Neural cell (in vitro differentiated cells): ENCODE measurements at regions not wholly inside any gene's neighbourhood (a gene's known extent, or its start where the extent isn't known, plus 50 kb on each side); places are given as distances from the start of the nearest gene placed in this dataset.

ENCODE experiments used
- H2AFZ ChIP-seq: fragments of 200-600, 300-800 bp; sonication (generic), shearing (Covaris generic); 2 replicates; pipeline ENCODE4 v1.6.0; 2014; ENCODE audit warnings: low read depth, mild to moderate bottlenecking, antibody characterized with exemption, low read length, moderate library complexity
- H3F3A ChIP-seq: fragments of 200-600 bp; shearing (Covaris generic); 2 replicates; pipeline ENCODE4 v1.6.1; 2016; ENCODE audit warnings: mild to moderate bottlenecking, moderate library complexity, mixed read lengths, antibody characterized with exemption, low read length; ENCODE audit not compliant: insufficient read depth, poor library complexity, severe bottlenecking
- H3K27ac ChIP-seq: fragments of 200-600, 300-800 bp; sonication (generic), shearing (Covaris generic); 2 replicates; pipeline ENCODE4 v1.5.1; 2014; ENCODE audit warnings: mild to moderate bottlenecking, low read length, moderate library complexity
- H3K27me3 ChIP-seq: fragments of 300-800, 200-600 bp; sonication (generic), shearing (Covaris generic); 2 replicates; pipeline ENCODE4 v1.6.0; 2014; ENCODE audit warnings: mild to moderate bottlenecking, low read depth, low read length, moderate library complexity; ENCODE audit not compliant: insufficient read depth
- H3K36me3 ChIP-seq: fragments of 300-800, 200-600 bp; sonication (generic), shearing (Covaris generic); 2 replicates; pipeline ENCODE4 v1.5.1; 2014; ENCODE audit warnings: mild to moderate bottlenecking, antibody characterized with exemption, low read length, moderate library complexity; ENCODE audit not compliant: insufficient read depth
- H3K4me2 ChIP-seq: fragments of 300-800, 200-600 bp; sonication (generic), shearing (Covaris generic); 2 replicates; pipeline ENCODE4 v1.6.0; 2014; ENCODE audit warnings: mild to moderate bottlenecking, low read length
- H3K4me3 ChIP-seq: fragments of 300-800, 200-600 bp; sonication (generic), shearing (Covaris generic); 2 replicates; pipeline ENCODE4 v1.5.1; 2014; ENCODE audit warnings: mild to moderate bottlenecking, low read length, moderate library complexity
- H3K79me2 ChIP-seq: fragments of 200-600 bp; shearing (Covaris generic); replicated peaks from 2 replicates; pipeline ENCODE4 v1.6.0; 2014; ENCODE audit warnings: mild to moderate bottlenecking, low read length, moderate library complexity; ENCODE audit not compliant: insufficient read depth
- H3K9ac ChIP-seq: fragments of 300-800, 200-600 bp; sonication (generic), shearing (Covaris generic); 2 replicates; pipeline ENCODE4 v1.6.1; 2016; ENCODE audit warnings: mild to moderate bottlenecking, low read length, mixed read lengths
- H3K9me2 ChIP-seq: fragments of 200-600 bp; shearing (Covaris generic); 2 replicates; pipeline ENCODE4 v1.6.1; 2016; ENCODE audit warnings: mild to moderate bottlenecking, low read length, mixed read lengths; ENCODE audit not compliant: insufficient read depth
- H3K9me3 ChIP-seq: fragments of 200-600, 300-800 bp; sonication (generic), shearing (Covaris generic); 2 replicates; pipeline ENCODE4 v1.6.1; 2016; ENCODE audit warnings: mild to moderate bottlenecking, mixed run types, low read length, moderate library complexity, mixed read lengths
- H4K20me1 ChIP-seq: fragments of 200-600 bp; shearing (Covaris generic); 2 replicates; pipeline ENCODE4 v1.6.1; 2016; ENCODE audit warnings: mild to moderate bottlenecking, mixed run types; ENCODE audit not compliant: insufficient read depth
- CTCF ChIP-seq: fragments of 450-650 bp; IDR thresholded peaks from 2 replicates; pipeline ENCODE4 v1.5.1; 2014; ENCODE audit warnings: antibody characterized with exemption, mild to moderate bottlenecking, moderate library complexity; ENCODE audit not compliant: poor library complexity, severe bottlenecking
- EP300 ChIP-seq: fragments of 450-650 bp; conservative IDR thresholded peaks from 2 replicates; pipeline ENCODE4 v1.6.1; 2014; ENCODE audit warnings: antibody characterized with exemption, mild to moderate bottlenecking, moderate library complexity; ENCODE audit not compliant: poor library complexity, severe bottlenecking
- EZH2 ChIP-seq: fragments of 200-600, 300-800 bp; shearing (Covaris generic), sonication (generic); IDR thresholded peaks from 2 replicates; pipeline ENCODE4 v1.6.1; 2014; ENCODE audit warnings: antibody characterized with exemption, low read length, borderline replicate concordance, mild to moderate bottlenecking; ENCODE audit not compliant: insufficient read depth, poor library complexity, severe bottlenecking
- MXI1 ChIP-seq: fragments of 450-650 bp; conservative IDR thresholded peaks from 2 replicates; pipeline ENCODE4 v1.6.1; 2014; ENCODE audit warnings: antibody characterized with exemption, mild to moderate bottlenecking; ENCODE audit not compliant: poor library complexity, severe bottlenecking
- POLR2AphosphoS5 ChIP-seq: IDR thresholded peaks from 2 replicates; pipeline ENCODE4 v1.6.1; 2012
- RAD21 ChIP-seq: fragments of 450-650 bp; conservative IDR thresholded peaks from 2 replicates; pipeline ENCODE4 v1.6.1; 2014; ENCODE audit warnings: antibody characterized with exemption, mild to moderate bottlenecking, moderate library complexity
- SMC3 ChIP-seq: fragments of 450-650 bp; conservative IDR thresholded peaks from 2 replicates; pipeline ENCODE4 v1.6.1; 2014; ENCODE audit warnings: antibody characterized with exemption, mild to moderate bottlenecking, moderate library complexity; ENCODE audit not compliant: poor library complexity
- TAF1 ChIP-seq: IDR thresholded peaks from 2 replicates; pipeline ENCODE4 v1.6.1; 2012; ENCODE audit warnings: low read depth
- TF ChIP-seq, protein P1 (sequence below): IDR thresholded peaks from 2 replicates; pipeline ENCODE4 v1.6.1; 2012; ENCODE audit warnings: borderline replicate concordance

DNA sequence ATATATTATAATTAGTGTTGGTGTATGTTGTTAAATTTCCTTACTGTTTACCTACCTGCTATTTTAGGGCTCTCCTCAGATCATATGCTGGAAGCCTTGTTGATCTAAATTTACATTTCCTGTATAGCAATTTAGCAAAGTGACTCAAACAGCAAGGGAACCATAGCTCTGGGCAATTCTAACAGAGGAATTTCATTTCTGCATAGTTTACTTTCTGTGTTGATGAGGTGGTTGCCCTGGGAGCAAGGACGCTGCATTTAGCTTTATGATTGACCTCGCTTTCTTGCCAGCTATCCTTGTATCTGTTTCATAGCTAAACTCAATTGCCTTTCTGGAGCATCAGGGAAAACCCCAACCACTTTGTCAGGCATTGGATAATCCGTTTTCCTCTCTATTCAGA, 810.8 kb downstream of the GRIK2 start:
- H3K79me2 ChIP-seq, result no peaks in the 10 kb centered on the region
- H4K20me1 ChIP-seq, result no peaks in the 10 kb centered on the region
- no peaks in the 10 kb centered on the region for H3K36me3 ChIP-seq
- H2AFZ ChIP-seq, result no peak overlapping the region
- H3K9me2 ChIP-seq, result no peaks in the 10 kb centered on the region
- H3K27ac ChIP-seq, result no peak overlapping the region
- no peaks in the 10 kb centered on the region for H3K9me3 ChIP-seq
- H3K4me3 ChIP-seq, result no peak overlapping the region
- no peaks in the 10 kb centered on the region for H3K27me3 ChIP-seq
- no peaks in the 10 kb centered on the region for H3F3A ChIP-seq
- TF ChIP-seq EZH2, result no peak
- H3K9ac ChIP-seq, result no peak overlapping the region
- H3K4me2 ChIP-seq, result no peak overlapping the region

GRCh38 chr6:102215425-102215824, 821.9 kb downstream of the GRIK2 start:
- Histone ChIP-seq H3K36me3 (no peaks in the 10 kb centered on the region), H3K27me3 (no peaks in the 10 kb centered on the region), H2AFZ (no peak overlapping the region), H4K20me1 (no peaks in the 10 kb centered on the region), H3K27ac (no peak overlapping the region), H3K9me2 (no peaks in the 10 kb centered on the region), H3K9ac (no peak overlapping the region), H3K9me3 (no peaks in the 10 kb centered on the region), H3K4me2 (no peak overlapping the region), H3F3A (no peaks in the 10 kb centered on the region), H3K4me3 (no peak overlapping the region), H3K79me2 (no peaks in the 10 kb centered on the region)
- TF ChIP-seq TAF1, result no peak
- TF ChIP-seq POLR2AphosphoS5, result no peak
- no peak for TF ChIP-seq SMC3
- TF ChIP-seq MXI1, result no peak
- TF ChIP-seq RAD21, result no peak
- TF ChIP-seq, protein P1, sequence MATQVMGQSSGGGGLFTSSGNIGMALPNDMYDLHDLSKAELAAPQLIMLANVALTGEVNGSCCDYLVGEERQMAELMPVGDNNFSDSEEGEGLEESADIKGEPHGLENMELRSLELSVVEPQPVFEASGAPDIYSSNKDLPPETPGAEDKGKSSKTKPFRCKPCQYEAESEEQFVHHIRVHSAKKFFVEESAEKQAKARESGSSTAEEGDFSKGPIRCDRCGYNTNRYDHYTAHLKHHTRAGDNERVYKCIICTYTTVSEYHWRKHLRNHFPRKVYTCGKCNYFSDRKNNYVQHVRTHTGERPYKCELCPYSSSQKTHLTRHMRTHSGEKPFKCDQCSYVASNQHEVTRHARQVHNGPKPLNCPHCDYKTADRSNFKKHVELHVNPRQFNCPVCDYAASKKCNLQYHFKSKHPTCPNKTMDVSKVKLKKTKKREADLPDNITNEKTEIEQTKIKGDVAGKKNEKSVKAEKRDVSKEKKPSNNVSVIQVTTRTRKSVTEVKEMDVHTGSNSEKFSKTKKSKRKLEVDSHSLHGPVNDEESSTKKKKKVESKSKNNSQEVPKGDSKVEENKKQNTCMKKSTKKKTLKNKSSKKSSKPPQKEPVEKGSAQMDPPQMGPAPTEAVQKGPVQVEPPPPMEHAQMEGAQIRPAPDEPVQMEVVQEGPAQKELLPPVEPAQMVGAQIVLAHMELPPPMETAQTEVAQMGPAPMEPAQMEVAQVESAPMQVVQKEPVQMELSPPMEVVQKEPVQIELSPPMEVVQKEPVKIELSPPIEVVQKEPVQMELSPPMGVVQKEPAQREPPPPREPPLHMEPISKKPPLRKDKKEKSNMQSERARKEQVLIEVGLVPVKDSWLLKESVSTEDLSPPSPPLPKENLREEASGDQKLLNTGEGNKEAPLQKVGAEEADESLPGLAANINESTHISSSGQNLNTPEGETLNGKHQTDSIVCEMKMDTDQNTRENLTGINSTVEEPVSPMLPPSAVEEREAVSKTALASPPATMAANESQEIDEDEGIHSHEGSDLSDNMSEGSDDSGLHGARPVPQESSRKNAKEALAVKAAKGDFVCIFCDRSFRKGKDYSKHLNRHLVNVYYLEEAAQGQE, result no peak
- TF ChIP-seq EZH2, result no peak
- TF ChIP-seq EP300, result no peak
- TF ChIP-seq CTCF, result no peak

GRCh38 chr6:102216232-102216631, 822.7 kb downstream of the GRIK2 start:
- Histone ChIP-seq H4K20me1 (no peaks in the 10 kb centered on the region), H3K4me3 (no peak overlapping the region), H3K27me3 (no peaks in the 10 kb centered on the region), H3K9me3 (no peaks in the 10 kb centered on the region), H3K79me2 (no peaks in the 10 kb centered on the region), H3K4me2 (no peak overlapping the region), H3K9ac (no peak overlapping the region), H3K9me2 (no peaks in the 10 kb centered on the region), H3F3A (no peaks in the 10 kb centered on the region), H3K27ac (no peak overlapping the region), H3K36me3 (no peaks in the 10 kb centered on the region), H2AFZ (no peak overlapping the region)
- TF ChIP-seq TAF1 (no peak), MXI1 (no peak), SMC3 (no peak), CTCF (no peak), RAD21 (no peak), EP300 (no peak), POLR2AphosphoS5 (no peak)
